Gastrocnemius medialis (tissue), 4 donors: ENCODE measurements at regions not wholly inside any gene's neighbourhood (a gene's known extent, or its start where the extent isn't known, plus 50 kb on each side); places are given as distances from the start of the nearest gene placed in this dataset.

Source experiments
- ATAC-seq, 2 donors: fragments of 150-250 bp; one replicate each; pipeline ENCODE4 v1.9.1; 2016
- DNase-seq, 2 donors: peaks; one replicate each; pipeline ENCODE4 v3.0.0-alpha.2; 2019
- H3K27ac ChIP-seq, 4 donors: fragments of 200-600 bp; sonication (generic); 1 replicate in 1 of 4; 2 replicates in 3 of 4; pipeline ENCODE4 v1.5.1; 2016 to 2018; ENCODE audit warnings: mild to moderate bottlenecking in 2 of 4, moderate library complexity in 1 of 4
- H3K27me3 ChIP-seq, 3 donors: fragments of 200-600 bp; sonication (generic) in 2 of 3; 1 replicate in 1 of 3; 2 replicates in 2 of 3; pipeline versions ENCODE4 v1.5.1 to v1.6.0; 2016 to 2019; ENCODE audit warnings: mild to moderate bottlenecking in 1 of 3, moderate library complexity in 1 of 3
- H3K36me3 ChIP-seq, 2 donors: fragments of 200-600 bp; sonication (generic) in 1 of 2; one replicate each; pipeline ENCODE4 v1.5.1; 2017 to 2018
- H3K4me1 ChIP-seq, 2 donors: fragments of 200-600 bp; sonication (generic) in 1 of 2; one replicate each; pipeline ENCODE4 v1.5.1; 2016 to 2017; ENCODE audit warnings: mild to moderate bottlenecking in 2 of 2
- H3K4me3 ChIP-seq, 4 donors: fragments of 200-600 bp; sonication (generic) in 3 of 4; 1 replicate in 1 of 4; 2 replicates in 3 of 4; pipeline ENCODE4 v1.5.1; 2016 to 2019; ENCODE audit warnings: mild to moderate bottlenecking in 2 of 4
- H3K9me3 ChIP-seq, 3 donors: fragments of 200-600 bp; sonication (generic) in 2 of 3; 1 replicate in 1 of 3; 2 replicates in 2 of 3; pipeline ENCODE4 v1.5.1; 2016 to 2019
- POLR2A ChIP-seq, 2 donors: fragments of 450-650 bp; IDR thresholded peaks; one replicate each; pipeline ENCODE4 v1.6.1; 2017; ENCODE audit warnings: antibody characterized with exemption in 2 of 2, mild to moderate bottlenecking in 2 of 2, moderate library complexity in 2 of 2
- in situ Hi-C, 4 donors: fragments of 200-750 bp; cut with MboI; loops; one replicate each; pipeline versions ENCODE4 v1.15.0 to v1.8.0; 2017; ENCODE audit warnings: low sequenced_read_pairs in 4 of 4
- intact Hi-C: fragments of 100-400 bp; cut with DNase I; formaldehyde crosslinking; loops from one replicate; pipeline ENCODE4 v1.15.1; 2023; ENCODE audit warnings: low total_unique reads
- TF ChIP-seq, protein P1 (sequence below), 5 experiments: fragments of 450-650 bp in 3 of 5; fragments of 200-600 bp in 2 of 5; sonication (generic) in 2 of 5; IDR thresholded peaks in 4 of 5; conservative IDR thresholded peaks in 1 of 5; 1 replicate in 4 of 5; 2 replicates in 1 of 5; pipeline ENCODE4 v1.5.1; 2016 to 2019; ENCODE audit warnings: antibody characterized with exemption in 5 of 5, mild to moderate bottlenecking in 3 of 5, moderate library complexity in 3 of 5

DNA sequence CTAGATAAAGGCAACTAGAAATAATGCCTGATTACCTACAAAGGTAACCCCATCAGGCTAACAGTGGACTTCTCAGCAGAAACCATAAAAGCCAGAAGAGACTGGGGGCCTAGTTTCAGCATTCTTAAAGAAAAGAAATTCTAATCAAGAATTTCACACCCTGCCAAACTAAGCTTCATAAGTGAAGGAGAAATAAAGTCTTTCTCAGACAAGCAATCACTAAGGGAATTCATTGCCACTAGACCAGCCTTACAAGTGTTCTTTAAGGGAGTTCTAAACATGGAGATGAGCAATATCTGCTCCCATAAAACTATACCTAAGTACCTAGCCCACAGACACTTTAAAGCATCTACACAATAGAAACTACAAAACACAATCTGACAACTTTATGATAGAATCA lies 823.5 kb downstream of the PCDH17 start:
- TF ChIP-seq, protein P1, sequence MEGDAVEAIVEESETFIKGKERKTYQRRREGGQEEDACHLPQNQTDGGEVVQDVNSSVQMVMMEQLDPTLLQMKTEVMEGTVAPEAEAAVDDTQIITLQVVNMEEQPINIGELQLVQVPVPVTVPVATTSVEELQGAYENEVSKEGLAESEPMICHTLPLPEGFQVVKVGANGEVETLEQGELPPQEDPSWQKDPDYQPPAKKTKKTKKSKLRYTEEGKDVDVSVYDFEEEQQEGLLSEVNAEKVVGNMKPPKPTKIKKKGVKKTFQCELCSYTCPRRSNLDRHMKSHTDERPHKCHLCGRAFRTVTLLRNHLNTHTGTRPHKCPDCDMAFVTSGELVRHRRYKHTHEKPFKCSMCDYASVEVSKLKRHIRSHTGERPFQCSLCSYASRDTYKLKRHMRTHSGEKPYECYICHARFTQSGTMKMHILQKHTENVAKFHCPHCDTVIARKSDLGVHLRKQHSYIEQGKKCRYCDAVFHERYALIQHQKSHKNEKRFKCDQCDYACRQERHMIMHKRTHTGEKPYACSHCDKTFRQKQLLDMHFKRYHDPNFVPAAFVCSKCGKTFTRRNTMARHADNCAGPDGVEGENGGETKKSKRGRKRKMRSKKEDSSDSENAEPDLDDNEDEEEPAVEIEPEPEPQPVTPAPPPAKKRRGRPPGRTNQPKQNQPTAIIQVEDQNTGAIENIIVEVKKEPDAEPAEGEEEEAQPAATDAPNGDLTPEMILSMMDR (IDR thresholded peaks at IDR 0.05 in 4 of 5, conservative IDR thresholded peaks at IDR 0.05 in 1 of 5) = no peak
- no peak for TF ChIP-seq POLR2A (IDR thresholded peaks at IDR 0.05)
- no peak overlapping the region for H3K27ac ChIP-seq
- no peak for ATAC-seq
- in situ Hi-C loops = no loop called here
- no peaks in the 10 kb centered on the region for H3K4me1 ChIP-seq
- DNase-seq = no peak
- intact Hi-C loops = no loop called here
- no peaks in the 10 kb centered on the region for H3K27me3 ChIP-seq
- no peaks in the 10 kb centered on the region for H3K9me3 ChIP-seq
- H3K36me3 ChIP-seq = no peaks in the 10 kb centered on the region
- H3K4me3 ChIP-seq = no peak overlapping the region

DNA sequence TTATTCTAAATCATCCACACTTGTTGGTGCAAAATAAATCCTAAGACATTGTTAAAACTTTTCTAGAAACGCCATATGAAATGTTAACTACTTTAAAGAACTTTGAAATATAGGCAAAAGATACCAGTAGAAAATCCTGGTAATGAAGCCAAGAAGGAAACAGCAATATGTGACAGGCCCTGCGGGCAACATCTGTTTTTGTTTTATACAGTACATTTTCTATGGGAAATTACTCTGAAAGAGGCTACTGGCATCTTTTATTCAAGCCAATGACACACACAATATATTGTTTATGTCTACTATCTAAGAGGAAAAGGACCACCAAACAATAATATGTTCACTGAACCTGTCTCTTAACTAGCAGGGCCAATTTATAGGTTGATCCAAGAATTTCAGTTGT lies 829.7 kb downstream of the PCDH17 start:
- DNase-seq = no peak
- intact Hi-C loops = no loop called here
- in situ Hi-C loops = no loop called here
- Histone ChIP-seq H3K9me3 (no peaks in the 10 kb centered on the region), H3K36me3 (no peaks in the 10 kb centered on the region), H3K27ac (no peak overlapping the region), H3K4me1 (no peaks in the 10 kb centered on the region), H3K27me3 (no peaks in the 10 kb centered on the region), H3K4me3 (no peak overlapping the region)
- TF ChIP-seq, protein P1 (IDR thresholded peaks at IDR 0.05 in 4 of 5, conservative IDR thresholded peaks at IDR 0.05 in 1 of 5) = no peak
- no peak for TF ChIP-seq POLR2A (IDR thresholded peaks at IDR 0.05)
- no peak for ATAC-seq

DNA sequence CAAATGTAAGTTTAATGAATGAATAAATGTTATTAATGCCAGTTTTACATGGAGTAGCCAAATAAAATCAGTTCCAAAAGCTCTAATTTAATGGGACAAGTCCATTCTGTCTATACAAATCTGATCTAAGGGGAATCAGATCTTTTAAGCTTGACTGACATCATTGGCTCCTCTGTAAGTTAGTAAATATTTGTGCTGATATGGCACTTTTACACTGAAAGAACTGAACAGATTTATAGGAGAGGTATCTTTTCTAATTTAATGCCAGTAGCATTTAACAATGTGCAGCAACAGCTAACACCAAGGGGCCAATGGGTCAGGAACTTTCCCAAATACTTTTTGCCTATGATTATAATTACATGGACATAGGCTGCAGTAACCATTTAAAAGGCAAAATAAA lies 832.3 kb downstream of the PCDH17 start:
- no peak for ATAC-seq
- Histone ChIP-seq H3K4me1 (no peaks in the 10 kb centered on the region), H3K4me3 (no peak overlapping the region), H3K9me3 (no peaks in the 10 kb centered on the region), H3K27me3 (no peaks in the 10 kb centered on the region), H3K36me3 (no peaks in the 10 kb centered on the region), H3K27ac (no peak overlapping the region)
- no peak for TF ChIP-seq POLR2A (IDR thresholded peaks at IDR 0.05)
- TF ChIP-seq, protein P1 (IDR thresholded peaks at IDR 0.05 in 4 of 5, conservative IDR thresholded peaks at IDR 0.05 in 1 of 5) = no peak
- DNase-seq = no peak
- in situ Hi-C loops = no loop called here
- intact Hi-C loops = no loop called here

DNA sequence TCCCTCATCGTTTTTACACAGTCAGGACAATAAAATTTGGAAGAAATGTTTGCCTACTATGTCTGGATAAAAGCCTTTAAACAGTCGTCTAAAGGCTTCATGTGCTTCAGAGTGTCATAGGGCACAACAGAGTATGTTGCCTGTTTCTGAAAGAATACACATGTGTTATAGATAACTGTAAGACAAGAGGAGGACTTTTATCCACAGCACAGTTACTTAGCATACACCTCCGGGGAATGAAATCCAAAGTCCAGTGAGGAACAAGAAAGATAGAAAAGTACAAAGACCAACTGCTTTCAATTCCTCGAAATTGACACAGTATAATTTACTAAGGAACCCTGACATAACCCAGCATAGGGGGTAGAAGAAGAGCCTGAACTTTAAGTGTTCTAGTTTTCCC lies 835.6 kb downstream of the PCDH17 start:
- no peaks in the 10 kb centered on the region for H3K9me3 ChIP-seq
- ATAC-seq (no peak), DNase-seq (no peak)
- no peaks in the 10 kb centered on the region for H3K4me1 ChIP-seq
- no peaks in the 10 kb centered on the region for H3K27me3 ChIP-seq
- no peak for TF ChIP-seq POLR2A (IDR thresholded peaks at IDR 0.05)
- TF ChIP-seq, protein P1 (IDR thresholded peaks at IDR 0.05 in 4 of 5, conservative IDR thresholded peaks at IDR 0.05 in 1 of 5) = no peak
- in situ Hi-C loops (no loop called here), intact Hi-C loops (no loop called here)
- no peak overlapping the region for H3K4me3 ChIP-seq
- H3K36me3 ChIP-seq = no peaks in the 10 kb centered on the region
- H3K27ac ChIP-seq = no peak overlapping the region

DNA sequence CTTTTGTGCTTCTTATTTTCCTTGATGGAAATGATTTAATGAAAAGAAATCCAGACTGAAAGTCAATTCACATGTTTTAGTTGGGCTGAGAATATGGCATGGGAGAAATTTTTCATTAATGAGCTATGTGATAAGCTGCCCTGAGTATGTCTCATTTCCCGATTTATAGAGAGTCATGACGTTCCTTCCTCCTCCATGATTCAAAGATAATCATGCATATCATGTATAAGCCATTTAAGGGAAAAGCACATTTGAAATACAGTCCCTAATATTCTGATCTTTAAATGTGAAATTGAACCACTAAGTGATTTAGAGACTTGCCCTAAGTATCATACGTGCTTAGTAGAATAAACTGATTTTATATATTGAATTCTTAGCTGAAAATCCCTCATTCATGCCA lies 840.9 kb downstream of the PCDH17 start:
- Histone ChIP-seq H3K4me3 (no peak overlapping the region), H3K36me3 (no peaks in the 10 kb centered on the region), H3K27me3 (no peaks in the 10 kb centered on the region), H3K27ac (no peak overlapping the region), H3K4me1 (no peaks in the 10 kb centered on the region), H3K9me3 (no peaks in the 10 kb centered on the region)
- TF ChIP-seq, protein P1 (IDR thresholded peaks at IDR 0.05 in 4 of 5, conservative IDR thresholded peaks at IDR 0.05 in 1 of 5) = no peak
- no peak for TF ChIP-seq POLR2A (IDR thresholded peaks at IDR 0.05)
- intact Hi-C loops = no loop called here
- DNase-seq (no peak), ATAC-seq (no peak)
- in situ Hi-C loops = no loop called here
